ENCODE measurements at regions not wholly inside any gene's neighbourhood (a gene's known extent, or its start where the extent isn't known, plus 50 kb on each side); places are given as distances from the start of the nearest gene placed in this dataset.

DNA sequence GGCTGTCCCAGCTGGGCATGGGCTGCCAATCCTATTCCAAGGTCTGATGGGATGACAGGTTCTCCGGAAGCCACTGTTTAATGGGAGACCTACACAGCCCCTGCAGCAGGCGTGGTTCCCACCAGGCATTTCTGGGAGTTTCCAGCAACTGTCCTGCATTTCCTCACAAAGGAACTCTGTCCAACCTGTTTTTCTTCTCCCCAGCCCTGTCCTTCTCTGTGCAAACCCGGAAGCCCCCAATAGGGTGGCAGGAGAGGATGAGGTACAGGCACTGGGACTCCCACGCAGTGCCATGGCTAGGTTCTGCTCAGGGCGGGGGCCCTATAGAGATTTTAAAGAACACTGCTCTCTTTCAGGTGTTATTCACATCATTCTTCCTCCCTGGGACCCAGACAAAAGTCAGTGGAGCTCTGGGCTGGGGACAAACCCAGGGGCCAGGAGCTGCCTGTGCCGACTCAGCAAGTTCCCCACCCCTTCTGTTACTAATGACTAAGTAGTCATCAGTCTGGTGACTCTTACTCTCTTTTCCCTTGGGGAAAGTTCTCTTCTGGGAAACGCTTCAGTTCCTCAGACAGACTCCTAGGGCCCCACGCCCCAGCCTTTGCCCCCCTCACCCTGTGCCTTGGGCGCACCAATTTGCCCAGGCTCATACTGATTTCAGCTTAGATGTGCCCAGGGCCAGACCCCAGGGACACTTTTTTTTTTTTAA lies 97.7 kb downstream of the CD47 start:
- DNase-seq, result no peak

DNA sequence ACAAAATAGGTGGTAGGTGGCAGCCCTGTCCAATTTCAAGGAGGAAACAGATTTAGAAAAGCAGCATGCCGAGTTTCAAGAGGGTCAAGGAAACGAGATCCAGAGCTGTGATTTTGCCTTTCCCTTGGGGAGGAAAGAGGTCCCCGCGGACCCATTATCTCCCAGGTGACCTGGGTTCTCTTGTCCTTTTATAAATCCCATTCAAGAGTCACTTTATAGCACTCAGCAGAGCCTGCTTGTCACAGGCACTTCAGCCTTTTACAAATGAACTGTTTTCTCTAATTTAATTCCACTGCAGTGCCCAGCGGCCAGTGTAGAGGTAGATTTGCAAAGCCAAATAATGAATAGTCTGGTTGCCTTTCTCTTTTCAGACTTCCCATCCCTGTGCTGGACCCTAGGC lies 99.9 kb downstream of the CD47 start:
- no peak for DNase-seq

DNA sequence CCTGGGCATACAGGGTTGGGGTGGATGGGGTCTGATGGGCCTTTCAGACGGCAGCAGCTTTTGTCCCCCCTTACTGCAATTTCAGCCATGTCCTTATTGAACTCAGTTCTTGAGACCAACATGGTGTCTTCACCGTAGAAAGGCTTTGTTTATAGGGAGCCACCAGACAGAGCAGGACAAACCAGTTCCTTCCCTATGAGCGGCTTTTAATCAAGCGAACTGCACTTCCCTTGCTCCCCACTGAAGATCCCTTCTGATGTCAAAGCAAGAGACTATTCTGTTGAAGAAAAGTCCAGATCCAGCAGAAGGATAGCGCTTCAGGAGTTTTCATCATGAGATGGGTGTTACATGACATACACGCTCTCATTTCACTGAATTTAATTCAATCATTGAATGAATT lies 100.4 kb downstream of the CD47 start:
- no peak for DNase-seq

DNA sequence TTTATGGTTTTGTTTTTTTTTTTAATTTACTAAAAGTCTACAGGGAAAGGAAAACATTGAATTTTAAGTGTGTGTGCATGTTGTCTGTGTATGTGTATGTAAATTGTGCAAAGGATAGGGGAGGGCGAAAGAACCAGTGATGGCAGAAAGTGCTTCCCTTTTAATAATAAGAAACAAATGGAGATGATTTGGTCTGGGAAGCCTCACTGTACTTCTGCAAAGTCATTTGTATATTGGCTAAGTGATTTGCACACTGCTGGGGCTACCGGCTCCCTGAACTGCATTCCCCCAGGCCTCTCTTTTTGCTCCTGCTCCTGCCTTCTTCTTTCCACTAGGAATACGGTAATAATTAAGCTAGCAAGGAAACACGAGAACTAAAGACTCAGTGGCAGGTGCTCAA lies 101.2 kb downstream of the CD47 start:
- DNase-seq, result no peak

DNA sequence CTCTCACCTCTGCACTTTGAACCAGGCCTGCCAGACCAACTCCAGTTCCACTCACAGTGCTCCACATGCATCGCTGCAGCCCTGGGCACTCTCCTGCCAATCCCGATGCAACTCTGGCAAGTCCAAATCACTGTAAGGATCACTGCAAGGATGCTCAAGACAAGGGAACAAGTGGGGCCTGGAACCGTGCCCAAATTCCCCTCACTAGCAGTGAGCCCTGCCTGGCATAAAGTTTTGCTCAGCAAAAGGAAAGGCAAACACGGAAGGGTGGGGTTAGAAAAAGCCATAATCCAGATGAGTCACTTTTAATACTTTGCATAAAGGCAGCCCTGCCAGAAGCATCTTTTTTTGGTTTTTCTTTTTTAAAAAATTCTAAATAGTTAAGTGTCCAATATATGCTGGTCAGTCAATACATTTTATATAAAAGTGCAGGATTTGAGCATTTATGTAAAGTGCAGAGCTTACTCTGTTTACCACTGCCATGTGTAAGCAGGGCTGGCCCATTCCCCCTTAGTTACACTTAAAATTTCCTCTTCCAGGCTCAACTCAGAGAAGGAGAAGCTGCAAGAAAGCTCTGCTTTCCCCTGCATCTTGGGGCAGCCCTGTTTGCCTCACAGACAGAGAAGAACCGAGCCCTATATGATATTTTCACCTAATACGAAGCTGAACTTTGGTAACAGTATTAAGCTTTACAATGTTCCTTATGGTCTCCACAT lies 102.2 kb downstream of the CD47 start:
- peak; percentile 74 for DNase-seq

DNA sequence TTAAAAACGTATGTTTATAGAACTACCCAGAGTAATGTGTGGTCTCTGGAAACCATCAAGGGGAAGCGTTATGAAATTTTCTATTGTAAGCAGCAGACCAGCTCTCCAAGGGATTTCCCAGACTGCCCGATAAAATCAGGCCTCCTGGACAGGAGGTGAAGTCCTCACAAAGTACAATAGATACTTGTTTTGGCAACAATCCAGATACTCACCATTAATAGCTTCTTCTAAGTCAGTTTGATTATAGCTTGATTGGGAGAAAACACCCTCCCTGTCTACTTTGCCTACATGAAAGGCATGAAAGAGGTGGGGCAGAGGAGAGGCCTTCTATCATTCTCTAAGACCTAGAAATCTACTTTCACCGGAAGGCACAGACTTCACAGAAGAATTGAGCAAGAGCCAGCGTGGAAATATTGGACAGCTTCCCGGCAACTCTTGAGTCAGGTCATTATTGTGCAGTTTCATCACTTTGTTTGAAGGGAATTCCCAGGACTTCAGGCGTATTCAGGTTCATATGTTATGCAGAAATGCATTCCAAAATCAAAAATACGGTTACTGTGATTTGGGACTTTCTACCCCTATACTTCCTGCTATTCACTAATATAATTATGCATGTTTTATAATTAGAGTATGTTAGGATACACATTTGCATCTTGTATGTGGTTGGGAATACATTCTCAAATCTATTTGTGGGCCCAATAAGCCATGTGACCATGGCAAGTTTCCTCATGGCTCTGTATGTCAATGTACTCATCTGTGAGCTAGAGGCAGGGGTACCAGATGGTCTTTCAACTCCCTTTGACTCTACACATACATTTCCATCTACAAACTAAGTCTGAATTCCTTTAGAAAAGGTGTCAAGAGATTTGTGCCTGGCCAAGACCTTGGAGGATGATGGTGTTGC lies 103.5 kb downstream of the CD47 start:
- DNase-seq, result peak; percentile 89

DNA sequence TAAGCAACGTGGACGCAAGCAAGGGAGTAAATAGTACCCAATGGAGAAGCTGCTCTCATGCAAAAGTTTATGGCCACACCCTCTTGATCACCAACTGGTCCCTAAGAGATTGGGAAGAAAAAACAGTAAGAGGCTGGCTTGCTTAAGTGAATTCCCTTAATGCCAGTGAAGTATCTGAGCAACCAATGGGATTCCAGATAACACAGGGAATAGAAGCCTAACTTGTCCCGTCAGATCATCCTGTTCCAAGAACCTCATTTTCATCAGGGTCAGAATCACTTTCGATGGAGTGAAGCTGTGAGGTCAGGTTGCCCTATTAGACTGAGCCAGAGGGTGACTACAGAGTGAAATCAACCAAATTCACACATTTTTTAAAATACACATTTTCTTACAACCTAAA lies 104.3 kb downstream of the CD47 start:
- peak; percentile 23 for DNase-seq

DNA sequence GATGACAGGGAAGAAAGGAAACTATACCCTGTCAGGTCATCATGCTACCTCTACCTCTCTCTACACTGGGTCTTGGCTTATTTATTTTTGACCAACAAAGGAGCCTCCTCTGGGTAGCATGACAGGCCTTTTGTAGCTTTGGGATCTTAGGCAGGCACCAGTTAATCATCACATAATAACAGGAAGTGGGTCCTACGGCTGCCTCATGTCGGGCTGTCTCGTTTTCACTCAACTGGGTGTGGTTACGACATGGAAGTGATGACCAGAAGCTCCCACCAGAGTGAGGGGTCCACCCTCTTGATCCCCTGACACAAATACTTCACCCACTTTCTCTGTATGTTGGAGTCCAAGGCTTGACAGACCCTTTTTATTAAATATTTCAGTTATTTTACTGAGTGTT lies 105.3 kb downstream of the CD47 start:
- no peak for DNase-seq

DNA sequence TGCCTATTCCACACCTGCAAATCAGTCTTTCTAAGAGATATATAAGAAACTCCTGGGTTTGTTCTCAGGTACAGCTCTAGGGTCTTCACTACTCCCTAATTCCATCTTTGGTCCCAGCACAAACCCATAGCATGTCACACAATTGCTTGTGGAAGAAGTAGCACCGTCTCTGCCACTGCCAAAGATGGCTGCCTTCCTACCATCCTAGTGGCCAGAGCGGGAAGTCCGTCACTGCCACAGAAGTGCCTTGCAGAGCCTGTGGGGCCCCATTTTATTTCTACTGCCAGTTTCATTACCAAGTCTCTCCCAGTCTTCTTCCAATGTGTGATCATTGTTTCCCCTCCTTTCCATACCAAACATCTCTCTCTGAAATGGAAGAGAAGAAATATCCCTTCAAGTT lies 107.6 kb downstream of the CD47 start:
- DNase-seq, result no peak

DNA sequence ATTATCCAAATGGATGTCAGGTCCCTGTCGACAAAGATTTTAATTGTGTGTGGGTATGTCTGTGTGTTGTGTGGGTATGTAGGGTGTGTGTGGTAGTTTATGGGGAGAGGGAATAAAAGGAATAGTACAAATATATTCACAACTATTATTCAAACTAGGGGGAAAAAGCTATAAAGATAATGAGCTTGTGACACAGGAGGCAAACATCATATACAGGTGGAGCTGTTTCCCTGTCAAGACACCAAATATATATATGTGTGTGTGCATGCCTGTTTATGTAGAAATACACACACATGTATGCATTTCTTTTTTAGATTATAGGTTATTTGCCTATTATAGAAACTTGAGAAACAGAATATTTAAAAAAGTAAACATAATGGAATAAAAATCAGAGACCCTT lies 108.7 kb downstream of the CD47 start:
- no peak for DNase-seq

DNA sequence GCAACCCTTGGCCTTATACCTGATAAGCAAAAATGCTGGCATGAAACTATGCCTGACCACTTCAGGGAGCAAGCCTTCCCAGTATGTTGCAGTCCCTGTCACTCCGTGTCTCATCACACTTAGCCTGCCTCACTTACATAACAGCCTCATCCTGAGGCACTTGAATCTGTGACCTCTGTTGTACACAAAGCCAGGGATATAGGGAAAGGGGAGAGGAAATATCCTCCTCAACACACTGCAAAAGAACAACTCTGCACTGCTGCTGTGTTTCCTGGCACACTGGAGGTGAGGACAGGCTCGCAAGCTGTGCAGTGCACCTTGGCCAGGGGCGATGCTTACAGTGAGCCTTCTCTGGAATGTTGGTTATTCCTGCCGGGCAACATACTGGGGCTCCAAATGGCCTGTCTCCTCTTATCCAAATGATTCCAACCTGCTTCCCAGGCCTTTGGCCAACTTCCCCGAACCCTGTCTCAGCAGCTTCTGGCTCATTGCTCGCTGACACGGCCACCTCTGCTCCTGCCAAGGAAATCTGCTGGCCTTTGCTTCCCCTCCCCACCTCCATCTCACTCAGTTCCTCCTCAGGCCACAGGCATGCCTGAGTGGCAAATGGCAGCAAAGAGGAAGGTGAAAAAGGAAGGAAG lies 109.2 kb downstream of the CD47 start:
- DNase-seq, result peak; percentile 19

DNA sequence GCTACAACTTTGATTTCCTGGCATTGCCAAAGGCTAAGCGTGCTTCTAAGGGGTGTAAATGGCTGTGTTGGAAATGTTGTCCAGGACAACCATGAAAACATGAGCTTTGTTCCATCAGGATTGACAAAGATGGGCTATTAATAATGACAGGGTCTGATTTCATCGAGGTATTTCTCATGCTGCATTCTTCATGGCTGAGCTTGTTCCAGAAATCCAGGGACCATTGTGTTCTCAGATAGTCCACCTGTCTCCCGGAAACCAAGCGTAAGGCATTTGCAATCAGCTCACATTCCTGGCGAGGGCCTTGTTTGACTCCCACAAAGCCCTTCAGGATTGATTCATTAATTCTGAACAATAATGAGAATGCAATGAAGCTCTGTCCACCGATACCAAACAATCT lies 111.3 kb downstream of the CD47 start:
- peak; percentile 20 for DNase-seq

DNA sequence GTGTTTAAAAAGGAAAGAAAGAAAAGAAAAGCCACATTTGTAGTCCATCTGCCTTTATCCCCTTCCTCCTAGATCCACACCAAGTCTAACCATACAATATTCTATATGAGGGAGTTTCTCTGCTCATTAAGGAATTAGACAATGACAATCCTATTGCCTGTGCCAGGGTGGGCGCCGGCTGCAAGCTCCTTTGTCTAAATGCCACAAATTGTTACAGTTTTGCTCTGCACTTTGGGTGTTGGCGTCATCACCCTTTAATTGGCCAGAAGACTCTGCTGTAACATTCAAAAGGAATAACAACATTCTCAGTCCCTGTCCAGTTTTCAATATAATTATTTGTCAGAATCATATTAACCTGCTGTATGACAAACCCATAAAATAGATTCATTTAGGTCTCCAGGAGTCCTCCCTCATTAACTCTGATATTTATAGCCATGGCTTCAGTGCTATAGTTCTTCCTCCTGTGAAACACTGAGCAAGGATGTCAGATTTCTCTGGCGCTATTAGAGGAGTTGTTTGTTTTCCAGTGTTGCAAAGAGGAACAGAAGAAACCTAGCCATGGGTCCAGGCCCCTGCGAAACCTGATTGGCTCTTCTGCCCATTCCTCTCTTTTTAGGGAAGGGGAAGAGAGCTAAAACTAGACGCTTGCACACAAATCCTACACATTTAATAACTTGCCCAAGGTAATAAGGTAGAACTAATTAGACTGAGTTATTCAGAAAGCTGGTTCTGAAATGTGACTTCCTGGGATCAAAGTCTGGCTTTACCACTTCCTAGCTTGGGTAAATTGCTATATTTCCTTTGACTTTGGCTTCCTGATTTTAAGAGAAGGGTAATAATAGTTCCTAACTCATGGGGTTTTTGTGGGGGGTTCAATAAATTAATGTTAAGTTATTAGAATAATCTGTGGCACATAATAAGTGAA lies 112.4 kb downstream of the CD47 start:
- no peak for DNase-seq

DNA sequence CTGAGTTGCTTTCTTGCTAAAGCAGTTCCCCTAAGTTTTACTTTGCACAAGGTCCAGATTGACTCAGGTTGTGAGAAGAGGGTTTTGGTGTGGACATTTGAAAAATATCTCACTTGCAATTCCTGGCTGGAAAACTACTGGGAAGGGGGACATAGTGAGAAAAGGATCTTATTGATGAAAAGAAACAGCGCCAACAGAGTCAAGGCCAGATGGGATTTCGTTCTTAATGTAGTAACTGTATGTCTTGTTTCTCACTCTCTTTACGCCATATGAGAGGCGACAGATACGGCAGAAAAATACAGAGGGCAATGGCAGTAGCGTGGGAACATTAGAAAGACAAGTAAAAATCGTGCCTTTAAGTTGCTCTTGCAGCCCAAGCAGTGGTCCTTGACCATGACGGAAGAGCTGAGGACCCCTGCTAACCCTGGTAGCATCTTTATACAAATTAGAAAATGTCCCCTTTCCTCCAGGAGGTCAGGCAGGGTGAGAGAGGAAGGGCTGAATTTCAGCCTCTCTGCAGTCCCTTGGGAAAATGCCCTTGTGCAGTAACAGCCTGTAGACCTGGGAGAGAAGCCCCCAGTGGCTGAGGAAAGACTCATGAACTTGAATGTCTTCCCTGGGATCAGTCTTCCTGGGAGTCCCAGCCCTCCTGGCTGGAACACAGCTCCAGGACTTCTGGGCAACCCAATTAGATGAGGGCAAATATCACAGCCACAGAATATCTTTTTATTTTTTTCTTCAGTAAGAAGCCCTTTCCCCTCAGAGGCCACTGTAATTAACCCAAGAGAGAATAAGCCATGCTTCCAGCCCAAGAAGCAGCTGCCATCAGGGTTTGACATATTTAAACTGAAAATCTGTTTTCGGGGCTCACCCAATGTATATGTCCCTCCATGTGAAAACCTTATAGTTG lies 113.4 kb downstream of the CD47 start:
- DNase-seq, result no peak

DNA sequence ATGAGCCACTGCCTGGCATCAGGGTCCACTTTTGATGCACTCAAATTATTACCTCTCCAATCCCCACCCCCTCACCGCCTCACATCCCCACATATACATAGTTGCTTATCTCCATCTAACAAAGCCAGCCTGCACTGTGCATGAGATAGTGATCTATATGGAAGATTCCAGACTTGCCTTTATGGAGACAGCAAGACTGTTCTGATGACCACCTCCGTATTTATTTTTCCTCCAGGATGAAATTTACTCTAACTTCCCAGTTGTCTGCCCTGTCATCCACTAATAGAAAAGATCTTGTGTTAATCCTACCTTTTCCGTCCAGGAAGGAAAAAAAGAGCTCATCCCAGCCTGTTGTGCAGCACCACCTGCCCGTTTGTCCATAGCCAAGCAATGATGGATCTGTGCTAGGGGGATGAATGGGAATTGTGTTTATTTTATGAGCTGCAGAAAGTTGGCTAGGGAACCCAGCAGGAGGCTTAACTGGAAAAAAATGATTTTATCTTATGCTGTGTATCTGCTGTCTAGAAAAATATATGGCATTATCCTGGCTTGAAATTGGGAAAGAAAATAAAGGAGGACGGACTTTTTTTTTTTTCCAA lies 114.5 kb downstream of the CD47 start:
- DNase-seq, result peak; percentile 47

DNA sequence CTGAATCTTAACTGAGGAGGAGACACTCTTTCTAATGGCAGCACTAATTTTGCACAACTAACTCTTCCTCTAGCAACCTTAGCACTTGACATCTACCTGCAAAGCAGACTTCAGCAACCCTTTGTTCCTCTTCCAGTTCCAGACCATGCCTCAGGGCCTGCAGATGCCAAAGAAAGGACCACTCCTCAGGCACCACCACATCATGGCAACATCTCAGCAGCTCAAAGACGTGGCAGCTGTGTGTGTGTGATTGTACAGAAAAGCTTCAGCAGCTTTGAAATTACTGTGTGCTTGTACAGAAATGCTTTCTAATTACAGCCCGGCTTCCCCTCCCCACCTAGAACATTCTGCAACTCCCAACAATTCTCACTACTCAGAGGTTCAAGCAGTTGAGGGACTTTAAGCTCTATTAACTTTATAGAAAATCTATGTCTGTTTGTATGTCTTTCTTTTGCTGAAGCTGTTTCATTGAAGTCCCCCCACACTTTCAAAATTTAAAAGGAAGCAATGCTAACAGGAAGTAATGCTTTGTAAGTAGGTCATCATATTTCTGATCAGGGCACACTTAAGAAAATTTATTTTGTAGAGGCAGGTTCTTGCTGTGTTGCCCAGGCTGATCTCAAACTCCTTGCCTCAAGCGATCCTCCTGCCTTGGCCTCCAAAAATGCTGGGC lies 115.2 kb downstream of the CD47 start:
- no peak for DNase-seq

DNA sequence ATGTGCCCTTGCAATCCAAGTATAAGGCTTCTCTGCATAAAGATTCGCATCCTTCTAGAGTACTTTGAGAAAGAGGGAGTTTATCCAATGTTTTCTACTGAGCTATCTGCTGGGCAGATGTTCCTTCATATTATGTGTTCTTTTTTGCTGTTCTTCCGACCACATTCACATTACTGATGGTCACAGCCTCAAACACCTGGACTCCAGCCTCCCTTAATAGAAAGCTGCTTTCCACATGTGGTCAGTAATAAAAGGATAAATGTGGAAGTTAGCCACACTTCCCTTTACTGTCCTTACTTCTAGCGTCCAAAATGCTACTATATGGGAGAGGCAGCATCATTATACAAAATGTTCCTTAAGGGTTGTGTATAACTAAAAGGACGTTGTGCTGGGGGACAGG lies 116.9 kb downstream of the CD47 start:
- peak; percentile 42 for DNase-seq

DNA sequence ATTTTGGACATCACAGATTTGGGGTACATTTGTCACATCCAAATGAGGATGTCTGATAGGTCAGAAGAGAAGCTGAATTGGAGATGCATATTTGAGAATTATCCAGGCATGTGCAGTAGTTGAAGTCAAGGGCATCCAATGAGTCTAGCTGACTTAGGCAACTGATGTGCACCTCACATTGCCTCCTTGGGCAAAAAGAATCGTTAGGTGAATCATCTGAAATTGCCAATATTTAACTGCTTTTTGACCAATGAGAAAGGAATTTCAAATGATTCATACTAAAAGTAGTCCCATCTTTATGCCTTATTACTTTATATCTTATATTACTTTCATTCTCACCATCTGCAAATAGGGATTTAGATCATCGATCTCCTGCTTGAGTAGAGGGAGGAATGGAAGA lies 117.7 kb downstream of the CD47 start:
- DNase-seq, result no peak

DNA sequence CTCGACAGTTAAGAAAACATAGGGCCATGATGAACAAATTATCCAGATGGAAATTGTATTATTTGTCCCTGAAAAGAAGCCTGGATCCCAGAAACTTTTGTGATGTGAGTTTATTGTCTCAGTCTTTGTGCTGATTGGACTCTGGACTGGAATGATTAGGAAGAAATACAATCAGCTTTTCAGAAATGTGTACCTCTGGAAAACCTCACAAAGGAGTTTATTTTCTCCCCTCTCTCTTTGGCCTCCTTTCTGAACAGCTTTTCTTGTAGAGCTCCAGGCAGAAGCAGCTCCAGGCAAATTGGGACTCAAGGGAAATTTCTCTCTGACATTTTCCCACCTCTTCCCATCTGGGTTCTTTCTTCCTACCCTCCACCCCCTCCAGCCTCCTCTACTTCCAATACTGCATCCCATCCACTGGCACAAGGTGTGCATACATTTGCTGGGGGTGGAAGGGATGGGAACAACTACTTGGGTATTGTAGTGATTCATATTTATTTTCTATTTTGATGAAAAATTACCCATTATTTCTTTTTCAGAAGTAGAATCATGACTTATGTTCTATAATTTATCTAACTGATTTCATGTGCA lies 119.7 kb downstream of the CD47 start:
- DNase-seq, result peak; percentile 60

Measured in tongue (tissue), 1 donor.